Activated naive CD4-positive, alpha-beta T cell treated with anti-CD3 and anti-CD28 coated beads, Interleukin-2, amount 10 ng/mL, durations not matched to agents 7 days and 5 days (primary cell): ENCODE measurements at regions not wholly inside any gene's neighbourhood (a gene's known extent, or its start where the extent isn't known, plus 50 kb on each side); places are given as distances from the start of the nearest gene placed in this dataset.
"Not testable (repeated sequence)": the region's sequence is repeated elsewhere in the genome, so short reads cannot be mapped to it uniquely, and the experiment has no call there.

Experiments used
- CTCF ChIA-PET: fragments of 350-600 bp; sonication (Branson Sonifier 250); formaldehyde crosslinking; loops from one replicate; lab custom pipeline; 2021; ENCODE audit warnings: antibody characterized with exemption; lab: Charles Lee
- DNase-seq: peaks from one replicate; pipeline ENCODE4 v3.0.0-alpha.2; 2020
- H3K27ac Mint-ChIP-seq: one replicate; pipeline ENCODE4 v1.8.0; 2021; ENCODE audit warnings: mild to moderate bottlenecking, moderate library complexity, mixed read lengths
- H3K27me3 Mint-ChIP-seq: one replicate; pipeline ENCODE4 v1.8.0; 2021; ENCODE audit warnings: mild to moderate bottlenecking, mixed read lengths
- H3K36me3 Mint-ChIP-seq: one replicate; pipeline ENCODE4 v1.8.0; 2021; ENCODE audit warnings: mixed read lengths
- H3K4me1 Mint-ChIP-seq: one replicate; pipeline ENCODE4 v1.8.0; 2021; ENCODE audit warnings: mixed read lengths
- H3K4me3 Mint-ChIP-seq: one replicate; pipeline ENCODE4 v1.8.0; 2021; ENCODE audit warnings: mild to moderate bottlenecking, moderate library complexity, mixed read lengths
- H3K9me3 Mint-ChIP-seq: one replicate; pipeline ENCODE4 v1.8.0; 2021; ENCODE audit warnings: mixed read lengths

- no peak overlapping the region for H3K4me3 Mint-ChIP-seq
- CTCF ChIA-PET = no interaction called here
- DNase-seq = no peak
- H3K4me1 Mint-ChIP-seq = no peaks in the 10 kb centered on the region
- no peaks in the 10 kb centered on the region for H3K9me3 Mint-ChIP-seq
- H3K27ac Mint-ChIP-seq = no peak overlapping the region
- no peaks in the 10 kb centered on the region for H3K27me3 Mint-ChIP-seq
- no peaks in the 10 kb centered on the region for H3K36me3 Mint-ChIP-seq
Measured at GRCh38 chr11:79626135-79627075, 185.6 kb upstream of the TENM4 start.

- Mint-ChIP-seq H3K9me3 (no peaks in the 10 kb centered on the region), H3K36me3 (no peaks in the 10 kb centered on the region), H3K27ac (no peak overlapping the region), H3K27me3 (no peaks in the 10 kb centered on the region), H3K4me1 (no peaks in the 10 kb centered on the region), H3K4me3 (no peak overlapping the region)
- no peak for DNase-seq
- CTCF ChIA-PET = no interaction called here
Measured at GRCh38 chr11:79623375-79623774, 182.5 kb upstream of the TENM4 start.

GRCh38 chr11:79617561-79617960, 176.7 kb upstream of the TENM4 start:
- CTCF ChIA-PET = no interaction called here
- H3K27ac Mint-ChIP-seq = no peak overlapping the region
- H3K4me3 Mint-ChIP-seq = no peak overlapping the region
- H3K36me3 Mint-ChIP-seq = no peaks in the 10 kb centered on the region
- no peaks in the 10 kb centered on the region for H3K9me3 Mint-ChIP-seq
- H3K27me3 Mint-ChIP-seq = no peaks in the 10 kb centered on the region
- H3K4me1 Mint-ChIP-seq = no peaks in the 10 kb centered on the region
- DNase-seq = no peak

- CTCF ChIA-PET = no interaction called here
- H3K9me3 Mint-ChIP-seq = no peaks in the 10 kb centered on the region
- H3K36me3 Mint-ChIP-seq = no peaks in the 10 kb centered on the region
- H3K4me1 Mint-ChIP-seq = no peaks in the 10 kb centered on the region
- no peak overlapping the region for H3K27ac Mint-ChIP-seq
- no peak overlapping the region for H3K4me3 Mint-ChIP-seq
- H3K27me3 Mint-ChIP-seq = no peaks in the 10 kb centered on the region
- no peak for DNase-seq
Measured at GRCh38 chr11:79616392-79616851, 175.6 kb upstream of the TENM4 start.

- Mint-ChIP-seq H3K9me3 (no peaks in the 10 kb centered on the region), H3K36me3 (no peaks in the 10 kb centered on the region), H3K4me3 (no peak overlapping the region), H3K27me3 (no peaks in the 10 kb centered on the region), H3K4me1 (no peaks in the 10 kb centered on the region), H3K27ac (no peak overlapping the region)
- CTCF ChIA-PET = no interaction called here
- no peak for DNase-seq
Measured at GRCh38 chr11:79615425-79615824, 174.6 kb upstream of the TENM4 start.

- Mint-ChIP-seq H3K27ac (no peak overlapping the region), H3K27me3 (no peaks in the 10 kb centered on the region), H3K9me3 (no peaks in the 10 kb centered on the region), H3K4me1 (no peaks in the 10 kb centered on the region), H3K36me3 (no peaks in the 10 kb centered on the region), H3K4me3 (no peak overlapping the region)
- DNase-seq = no peak
- CTCF ChIA-PET = no interaction called here
Measured at GRCh38 chr11:79610678-79611077, 169.8 kb upstream of the TENM4 start.

GRCh38 chr11:79610139-79610538, 169.3 kb upstream of the TENM4 start:
- H3K9me3 Mint-ChIP-seq = no peaks in the 10 kb centered on the region
- H3K4me3 Mint-ChIP-seq = no peak overlapping the region
- DNase-seq = no peak
- no peak overlapping the region for H3K27ac Mint-ChIP-seq
- CTCF ChIA-PET = no interaction called here
- H3K4me1 Mint-ChIP-seq = no peaks in the 10 kb centered on the region
- H3K27me3 Mint-ChIP-seq = no peaks in the 10 kb centered on the region
- H3K36me3 Mint-ChIP-seq = no peaks in the 10 kb centered on the region

GRCh38 chr11:79609511-79609910, 168.7 kb upstream of the TENM4 start:
- no peak for DNase-seq
- Mint-ChIP-seq H3K4me3 (no peak overlapping the region), H3K27me3 (no peaks in the 10 kb centered on the region), H3K4me1 (no peaks in the 10 kb centered on the region), H3K9me3 (no peaks in the 10 kb centered on the region), H3K27ac (no peak overlapping the region), H3K36me3 (no peaks in the 10 kb centered on the region)
- CTCF ChIA-PET = no interaction called here

GRCh38 chr11:79606461-79606860, 165.6 kb upstream of the TENM4 start:
- H3K9me3 Mint-ChIP-seq, H3K27me3 Mint-ChIP-seq, H3K36me3 Mint-ChIP-seq, H3K4me1 Mint-ChIP-seq, H3K27ac Mint-ChIP-seq, H3K4me3 Mint-ChIP-seq, DNase-seq, CTCF ChIA-PET: not testable (repeated sequence)

- Mint-ChIP-seq H3K4me3 (no peak overlapping the region), H3K4me1 (no peaks in the 10 kb centered on the region), H3K9me3 (no peaks in the 10 kb centered on the region), H3K27ac (no peak overlapping the region), H3K36me3 (no peaks in the 10 kb centered on the region), H3K27me3 (no peaks in the 10 kb centered on the region)
- DNase-seq = no peak
- CTCF ChIA-PET = no interaction called here
Measured at GRCh38 chr11:79600711-79601110, 159.9 kb upstream of the TENM4 start.

GRCh38 chr11:79594834-79595233, 154.0 kb upstream of the TENM4 start:
- H3K27me3 Mint-ChIP-seq = no peaks in the 10 kb centered on the region
- H3K4me3 Mint-ChIP-seq = no peak overlapping the region
- no peak for DNase-seq
- H3K27ac Mint-ChIP-seq = no peak overlapping the region
- H3K36me3 Mint-ChIP-seq = no peaks in the 10 kb centered on the region
- CTCF ChIA-PET = no interaction called here
- H3K4me1 Mint-ChIP-seq = no peaks in the 10 kb centered on the region
- H3K9me3 Mint-ChIP-seq = peaks cover 10% of the 10 kb centered on the region

- H3K9me3 Mint-ChIP-seq = peaks cover 10% of the 10 kb centered on the region
Measured at GRCh38 chr11:79592824-79593223, 152.0 kb upstream of the TENM4 start.

GRCh38 chr11:79592406-79592805, 151.6 kb upstream of the TENM4 start:
- Mint-ChIP-seq H3K36me3 (no peaks in the 10 kb centered on the region), H3K4me3 (no peak overlapping the region), H3K27ac (no peak overlapping the region), H3K27me3 (no peaks in the 10 kb centered on the region), H3K4me1 (no peaks in the 10 kb centered on the region), H3K9me3 (peaks cover 12% of the 10 kb centered on the region)
- CTCF ChIA-PET = no interaction called here
- no peak for DNase-seq

More at GRCh38 chr11:79592824-79593223, 152.0 kb upstream of the TENM4 start:
- Mint-ChIP-seq H3K36me3 (no peaks in the 10 kb centered on the region), H3K27me3 (no peaks in the 10 kb centered on the region), H3K4me3 (no peak overlapping the region), H3K27ac (no peak overlapping the region), H3K4me1 (no peaks in the 10 kb centered on the region)
- no peak for DNase-seq
- CTCF ChIA-PET = no interaction called here

- Mint-ChIP-seq H3K4me3 (no peak overlapping the region), H3K27me3 (no peaks in the 10 kb centered on the region), H3K36me3 (no peaks in the 10 kb centered on the region), H3K9me3 (peaks cover 10% of the 10 kb centered on the region), H3K4me1 (no peaks in the 10 kb centered on the region), H3K27ac (no peak overlapping the region)
- CTCF ChIA-PET = no interaction called here
- no peak for DNase-seq
Measured at GRCh38 chr11:79582434-79582833, 141.6 kb upstream of the TENM4 start.

- Mint-ChIP-seq H3K27me3 (no peaks in the 10 kb centered on the region), H3K36me3 (no peaks in the 10 kb centered on the region), H3K4me1 (no peaks in the 10 kb centered on the region), H3K9me3 (no peaks in the 10 kb centered on the region), H3K4me3 (no peak overlapping the region), H3K27ac (no peak overlapping the region)
- DNase-seq = no peak
- CTCF ChIA-PET = no interaction called here
Measured at GRCh38 chr11:79579063-79579462, 138.2 kb upstream of the TENM4 start.
